ENCODE measurements at regions not wholly inside any gene's neighbourhood (a gene's known extent, or its start where the extent isn't known, plus 50 kb on each side); places are given as distances from the start of the nearest gene placed in this dataset.
"Not testable (repeated sequence)": the region's sequence is repeated elsewhere in the genome, so short reads cannot be mapped to it uniquely, and the experiment has no call there.

GRCh38 chr7:9148687-9149086 lies 715.3 kb downstream of the NXPH1 start:
- TF ChIP-seq, protein P1, sequence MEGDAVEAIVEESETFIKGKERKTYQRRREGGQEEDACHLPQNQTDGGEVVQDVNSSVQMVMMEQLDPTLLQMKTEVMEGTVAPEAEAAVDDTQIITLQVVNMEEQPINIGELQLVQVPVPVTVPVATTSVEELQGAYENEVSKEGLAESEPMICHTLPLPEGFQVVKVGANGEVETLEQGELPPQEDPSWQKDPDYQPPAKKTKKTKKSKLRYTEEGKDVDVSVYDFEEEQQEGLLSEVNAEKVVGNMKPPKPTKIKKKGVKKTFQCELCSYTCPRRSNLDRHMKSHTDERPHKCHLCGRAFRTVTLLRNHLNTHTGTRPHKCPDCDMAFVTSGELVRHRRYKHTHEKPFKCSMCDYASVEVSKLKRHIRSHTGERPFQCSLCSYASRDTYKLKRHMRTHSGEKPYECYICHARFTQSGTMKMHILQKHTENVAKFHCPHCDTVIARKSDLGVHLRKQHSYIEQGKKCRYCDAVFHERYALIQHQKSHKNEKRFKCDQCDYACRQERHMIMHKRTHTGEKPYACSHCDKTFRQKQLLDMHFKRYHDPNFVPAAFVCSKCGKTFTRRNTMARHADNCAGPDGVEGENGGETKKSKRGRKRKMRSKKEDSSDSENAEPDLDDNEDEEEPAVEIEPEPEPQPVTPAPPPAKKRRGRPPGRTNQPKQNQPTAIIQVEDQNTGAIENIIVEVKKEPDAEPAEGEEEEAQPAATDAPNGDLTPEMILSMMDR (IDR thresholded peaks at IDR 0.05): no peak
- TF ChIP-seq ZFX (IDR thresholded peaks at IDR 0.05; ENCODE audit: borderline replicate concordance): no peak
- no peak overlapping the region for H3K27ac ChIP-seq

DNA sequence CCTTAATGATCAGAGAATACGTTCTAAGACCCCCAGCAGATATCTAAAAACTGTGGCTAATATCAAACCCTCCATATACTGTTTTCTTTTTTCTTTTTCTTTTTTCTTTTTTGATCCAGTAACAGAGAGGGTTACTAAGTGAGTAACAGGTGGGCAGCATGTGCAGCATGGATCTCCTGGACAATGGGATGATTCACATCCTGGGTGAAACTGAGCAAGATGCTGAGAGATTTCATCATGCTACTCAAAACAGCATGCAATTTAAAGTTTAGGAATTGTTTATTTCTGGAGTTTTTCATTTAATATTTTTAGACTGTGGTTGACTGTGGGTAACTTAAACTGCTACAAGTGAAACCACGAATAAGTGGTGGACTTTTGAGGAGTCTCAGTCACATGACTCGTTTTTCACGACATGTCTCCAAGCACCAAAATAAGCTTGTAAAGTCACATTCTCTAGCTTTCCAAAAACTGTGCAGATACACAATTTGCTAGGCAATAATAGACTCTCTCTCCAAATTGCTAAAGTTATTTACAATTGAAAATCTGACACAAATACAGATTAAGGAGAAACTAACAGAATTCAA lies 716.2 kb downstream of the NXPH1 start:
- no peak for TF ChIP-seq ZFX (IDR thresholded peaks at IDR 0.05; ENCODE audit: borderline replicate concordance)
- TF ChIP-seq, protein P1 (IDR thresholded peaks at IDR 0.05): no peak
- H3K27ac ChIP-seq: no peak overlapping the region

DNA sequence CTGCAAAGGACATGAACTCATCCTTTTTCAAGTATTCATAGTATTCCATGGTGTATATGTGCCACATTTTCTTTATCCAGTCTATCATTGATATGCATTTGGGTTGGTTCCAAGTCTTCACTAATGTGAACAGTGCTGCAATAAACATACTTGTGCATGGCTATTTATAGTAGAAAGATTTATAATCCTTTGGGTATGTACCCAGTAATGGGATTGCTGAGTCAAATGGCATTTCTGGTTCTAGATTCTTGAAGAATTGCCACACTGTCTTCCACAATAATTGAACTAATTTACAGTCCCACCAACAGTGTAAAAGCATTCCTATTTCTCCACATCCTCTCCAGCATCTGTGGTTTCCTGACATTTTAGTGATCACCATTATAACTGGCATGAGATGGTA lies 730.3 kb downstream of the NXPH1 start:
- not testable (repeated sequence) for H3K27ac ChIP-seq

GRCh38 chr7:9175871-9176270 lies 742.5 kb downstream of the NXPH1 start:
- H3K27ac ChIP-seq: no peak overlapping the region
- no peak for TF ChIP-seq ZFX (IDR thresholded peaks at IDR 0.05; ENCODE audit: borderline replicate concordance)
- TF ChIP-seq, protein P1 (IDR thresholded peaks at IDR 0.05): no peak

DNA sequence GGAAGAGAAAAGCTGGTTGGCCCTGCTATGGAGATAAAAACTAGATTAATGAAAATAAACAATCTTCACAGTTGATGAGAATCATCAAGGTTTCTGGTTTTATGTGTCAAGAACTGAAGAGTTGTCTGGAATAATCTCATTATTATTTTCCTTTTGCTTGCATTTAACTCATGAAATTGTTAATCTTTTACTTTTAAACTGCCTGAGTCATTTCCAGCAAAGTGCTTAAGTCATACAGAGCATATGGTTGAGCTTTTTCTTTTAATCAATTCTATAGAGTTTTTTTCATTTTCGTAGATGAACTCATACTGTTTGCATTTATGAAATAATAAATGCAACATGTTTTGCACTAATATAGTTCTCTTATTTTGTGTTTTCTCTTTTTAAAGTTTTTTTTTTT lies 747.9 kb downstream of the NXPH1 start:
- TF ChIP-seq, protein P1 (IDR thresholded peaks at IDR 0.05): no peak
- TF ChIP-seq ZFX (IDR thresholded peaks at IDR 0.05; ENCODE audit: borderline replicate concordance): no peak
- no peak overlapping the region for H3K27ac ChIP-seq

- TF ChIP-seq ZFX (IDR thresholded peaks at IDR 0.05; ENCODE audit: borderline replicate concordance): no peak
- TF ChIP-seq, protein P1 (IDR thresholded peaks at IDR 0.05): no peak
- no peak overlapping the region for H3K27ac ChIP-seq
Measured at GRCh38 chr7:9186730-9187129, 753.3 kb downstream of the NXPH1 start.

GRCh38 chr7:9189703-9190102 lies 756.3 kb downstream of the NXPH1 start:
- no peak overlapping the region for H3K27ac ChIP-seq

More at GRCh38 chr7:9189703-9190102, 756.3 kb downstream of the NXPH1 start:
- TF ChIP-seq ZFX (IDR thresholded peaks at IDR 0.05; ENCODE audit: borderline replicate concordance): no peak
- TF ChIP-seq, protein P1 (IDR thresholded peaks at IDR 0.05): no peak
